OCI-LY3 (cell line): ENCODE measurements at regions not wholly inside any gene's neighbourhood (a gene's known extent, or its start where the extent isn't known, plus 50 kb on each side); places are given as distances from the start of the nearest gene placed in this dataset.

Experiments
- EZH2phosphoT487 ChIP-seq: fragments of 200-600 bp; shearing (Covaris generic); IDR thresholded peaks from 2 replicates; pipeline ENCODE4 v1.6.1; 2018; ENCODE audit warnings: antibody characterized with exemption, mixed run types, low read depth
- TF ChIP-seq, protein P1 (sequence below): fragments of 200-600, 300-600 bp; sonication (generic); IDR thresholded peaks from 2 replicates; pipeline ENCODE4 v1.5.1; 2014; ENCODE audit warnings: antibody characterized with exemption, low read length, low read depth

DNA sequence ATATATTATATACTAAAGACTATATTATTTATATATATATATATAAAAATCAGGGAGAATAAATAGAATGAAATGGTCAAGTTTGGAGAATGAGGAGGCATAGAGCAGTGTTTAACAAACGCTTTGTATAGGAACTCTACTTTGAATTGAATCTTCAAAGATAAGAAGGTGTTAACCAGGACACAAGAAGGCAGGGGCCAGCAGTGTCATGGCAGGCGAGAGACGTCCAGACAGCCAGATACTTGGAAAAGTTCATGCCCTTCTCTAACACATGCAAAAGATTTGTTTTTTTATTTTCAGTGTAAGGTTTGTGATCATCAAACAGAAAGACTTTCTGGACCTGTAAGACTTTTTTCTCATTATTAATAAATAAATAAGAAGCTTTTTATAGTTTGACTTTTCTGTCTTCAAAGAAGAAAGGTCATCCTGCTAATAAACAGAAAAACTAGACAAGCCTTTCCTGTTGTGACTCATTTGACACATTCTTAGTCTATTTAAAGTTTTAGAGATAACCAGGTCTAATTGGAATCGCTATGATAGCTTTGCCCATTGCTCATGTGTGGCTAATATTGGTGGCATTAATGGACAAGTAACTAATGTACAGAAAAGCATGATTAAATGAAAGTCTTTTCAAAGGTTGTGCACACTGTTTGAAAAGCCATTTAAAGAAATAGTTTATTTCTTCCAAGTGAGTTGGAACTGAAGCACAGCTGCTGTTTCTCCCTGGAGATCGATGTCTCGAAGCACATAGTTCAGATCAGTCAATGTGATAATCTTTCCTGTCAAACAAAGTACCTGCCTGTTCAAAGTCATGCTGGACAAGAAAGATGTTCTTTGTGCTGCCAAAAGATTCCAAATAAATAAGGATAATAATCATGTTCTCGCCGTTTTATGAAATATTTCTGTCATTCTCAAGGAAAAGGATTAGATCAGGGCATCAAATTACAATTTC is 420.4 kb upstream of the OPRM1 start:
- TF ChIP-seq, protein P1, sequence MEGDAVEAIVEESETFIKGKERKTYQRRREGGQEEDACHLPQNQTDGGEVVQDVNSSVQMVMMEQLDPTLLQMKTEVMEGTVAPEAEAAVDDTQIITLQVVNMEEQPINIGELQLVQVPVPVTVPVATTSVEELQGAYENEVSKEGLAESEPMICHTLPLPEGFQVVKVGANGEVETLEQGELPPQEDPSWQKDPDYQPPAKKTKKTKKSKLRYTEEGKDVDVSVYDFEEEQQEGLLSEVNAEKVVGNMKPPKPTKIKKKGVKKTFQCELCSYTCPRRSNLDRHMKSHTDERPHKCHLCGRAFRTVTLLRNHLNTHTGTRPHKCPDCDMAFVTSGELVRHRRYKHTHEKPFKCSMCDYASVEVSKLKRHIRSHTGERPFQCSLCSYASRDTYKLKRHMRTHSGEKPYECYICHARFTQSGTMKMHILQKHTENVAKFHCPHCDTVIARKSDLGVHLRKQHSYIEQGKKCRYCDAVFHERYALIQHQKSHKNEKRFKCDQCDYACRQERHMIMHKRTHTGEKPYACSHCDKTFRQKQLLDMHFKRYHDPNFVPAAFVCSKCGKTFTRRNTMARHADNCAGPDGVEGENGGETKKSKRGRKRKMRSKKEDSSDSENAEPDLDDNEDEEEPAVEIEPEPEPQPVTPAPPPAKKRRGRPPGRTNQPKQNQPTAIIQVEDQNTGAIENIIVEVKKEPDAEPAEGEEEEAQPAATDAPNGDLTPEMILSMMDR, result no peak
- no peak for TF ChIP-seq EZH2phosphoT487
